Peyer's patch (tissue), 4 donors: ENCODE measurements at regions not wholly inside any gene's neighbourhood (a gene's known extent, or its start where the extent isn't known, plus 50 kb on each side); places are given as distances from the start of the nearest gene placed in this dataset.
"Not testable (repeated sequence)": the region's sequence is repeated elsewhere in the genome, so short reads cannot be mapped to it uniquely, and the experiment has no call there.

Experiments
- DNase-seq, 3 donors: peaks; one replicate each; pipeline ENCODE4 v3.0.0-alpha.2; 2017 to 2019
- H3K27ac ChIP-seq, 4 donors: fragments of 200-600 bp; sonication (generic); one replicate each; pipeline ENCODE4 v1.5.1; 2016 to 2019
- H3K27me3 ChIP-seq, 2 donors: fragments of 200-600 bp; sonication (generic); one replicate each; pipeline ENCODE4 v1.5.1; 2019
- H3K36me3 ChIP-seq, 3 donors: fragments of 200-600 bp; sonication (generic); one replicate each; pipeline ENCODE4 v1.5.1; 2016 to 2019
- H3K4me1 ChIP-seq, 4 donors: fragments of 200-600 bp; sonication (generic); one replicate each; pipeline ENCODE4 v1.5.1; 2016 to 2019
- H3K4me3 ChIP-seq, 4 donors: fragments of 200-600 bp; sonication (generic); 1 replicate in 3 of 4; 2 replicates in 1 of 4; pipeline ENCODE4 v1.5.1; 2016 to 2019; ENCODE audit warnings: mild to moderate bottlenecking in 1 of 4
- H3K9me3 ChIP-seq, 4 donors: fragments of 200-600 bp; sonication (generic); one replicate each; pipeline ENCODE4 v1.5.1; 2016 to 2019; ENCODE audit warnings: mild to moderate bottlenecking in 1 of 4
- POLR2A ChIP-seq, 2 donors: fragments of 450-650 bp; IDR thresholded peaks; one replicate each; pipeline ENCODE4 v1.5.1; 2017; ENCODE audit warnings: antibody characterized with exemption in 2 of 2, mild to moderate bottlenecking in 2 of 2, moderate library complexity in 2 of 2
- TF ChIP-seq, protein P1 (sequence below), 6 experiments: fragments of 450-650 bp in 4 of 6; fragments of 200-600 bp in 2 of 6; sonication (generic) in 1 of 6; IDR thresholded peaks; one replicate each; pipeline ENCODE4 v1.5.1; 2017 to 2019; ENCODE audit warnings: antibody characterized with exemption in 6 of 6, mild to moderate bottlenecking in 3 of 6, moderate library complexity in 1 of 6

DNA sequence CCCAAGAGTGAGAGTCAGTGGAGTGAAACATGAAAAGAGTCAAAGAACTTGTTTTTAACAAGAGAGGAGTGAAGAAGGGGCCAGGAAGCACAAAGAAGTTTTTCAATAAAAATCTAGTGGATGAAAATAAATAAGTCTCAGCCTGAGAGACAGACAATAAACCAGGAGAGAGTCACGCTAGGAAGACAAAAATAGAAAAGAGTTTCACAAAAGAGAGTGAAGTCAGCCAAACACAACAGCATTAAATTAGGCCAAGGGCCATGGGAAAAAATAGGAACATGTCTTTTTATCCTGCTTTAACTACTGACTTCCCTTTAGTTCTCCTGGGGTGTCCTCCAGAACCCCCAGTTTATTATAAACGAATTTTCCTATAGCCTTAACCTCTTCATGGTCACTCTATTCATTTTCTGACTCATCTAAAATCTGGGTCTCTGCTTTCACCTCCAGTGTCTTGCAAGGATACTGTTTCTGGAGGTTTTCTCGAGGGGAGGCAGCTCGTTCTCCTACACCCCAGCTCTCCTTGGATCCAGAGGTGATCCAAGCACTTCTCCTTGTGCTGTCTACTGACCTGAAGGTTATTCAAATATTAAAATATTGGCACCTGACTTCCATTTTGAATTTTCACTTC, 571.5 kb upstream of the PPP2R3A start:
- TF ChIP-seq, protein P1, sequence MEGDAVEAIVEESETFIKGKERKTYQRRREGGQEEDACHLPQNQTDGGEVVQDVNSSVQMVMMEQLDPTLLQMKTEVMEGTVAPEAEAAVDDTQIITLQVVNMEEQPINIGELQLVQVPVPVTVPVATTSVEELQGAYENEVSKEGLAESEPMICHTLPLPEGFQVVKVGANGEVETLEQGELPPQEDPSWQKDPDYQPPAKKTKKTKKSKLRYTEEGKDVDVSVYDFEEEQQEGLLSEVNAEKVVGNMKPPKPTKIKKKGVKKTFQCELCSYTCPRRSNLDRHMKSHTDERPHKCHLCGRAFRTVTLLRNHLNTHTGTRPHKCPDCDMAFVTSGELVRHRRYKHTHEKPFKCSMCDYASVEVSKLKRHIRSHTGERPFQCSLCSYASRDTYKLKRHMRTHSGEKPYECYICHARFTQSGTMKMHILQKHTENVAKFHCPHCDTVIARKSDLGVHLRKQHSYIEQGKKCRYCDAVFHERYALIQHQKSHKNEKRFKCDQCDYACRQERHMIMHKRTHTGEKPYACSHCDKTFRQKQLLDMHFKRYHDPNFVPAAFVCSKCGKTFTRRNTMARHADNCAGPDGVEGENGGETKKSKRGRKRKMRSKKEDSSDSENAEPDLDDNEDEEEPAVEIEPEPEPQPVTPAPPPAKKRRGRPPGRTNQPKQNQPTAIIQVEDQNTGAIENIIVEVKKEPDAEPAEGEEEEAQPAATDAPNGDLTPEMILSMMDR (IDR thresholded peaks at IDR 0.05), result no peak
- no peak for TF ChIP-seq POLR2A (IDR thresholded peaks at IDR 0.05)
- Histone ChIP-seq H3K27me3 (no peaks in the 10 kb centered on the region), H3K9me3 (peaks cover 0 to 4% (median 1%) of the 10 kb centered on the region in 4 donors), H3K4me1 (no peaks in the 10 kb centered on the region), H3K4me3 (no peak overlapping the region), H3K36me3 (no peaks in the 10 kb centered on the region), H3K27ac (no peak overlapping the region)
- DNase-seq, result no peak

DNA sequence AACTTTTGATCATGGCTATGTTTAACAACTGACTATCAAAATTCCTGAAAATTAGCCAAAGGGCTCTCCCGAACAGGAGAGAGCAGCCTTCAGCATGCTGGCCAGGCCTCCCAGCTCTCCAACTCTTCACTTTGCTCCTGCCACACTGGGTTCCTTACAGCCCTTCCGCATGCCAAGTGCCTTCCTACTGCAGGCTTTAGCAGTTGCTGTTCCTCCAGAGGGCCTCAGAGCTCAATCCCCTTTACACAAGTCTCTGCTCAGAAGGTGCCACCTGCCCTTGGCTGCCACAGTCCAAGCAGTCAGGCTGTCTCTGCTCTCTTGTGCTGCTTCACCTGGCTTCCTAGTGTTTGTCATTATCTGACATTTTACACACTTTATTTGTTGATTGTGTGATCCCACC, 553.1 kb upstream of the PPP2R3A start:
- no peaks in the 10 kb centered on the region for H3K27me3 ChIP-seq
- H3K4me3 ChIP-seq, result no peak overlapping the region
- TF ChIP-seq, protein P1 (IDR thresholded peaks at IDR 0.05), result no peak
- TF ChIP-seq POLR2A (IDR thresholded peaks at IDR 0.05), result no peak
- H3K27ac ChIP-seq, result no peak overlapping the region
- no peak for DNase-seq
- no peaks in the 10 kb centered on the region for H3K9me3 ChIP-seq
- no peaks in the 10 kb centered on the region for H3K36me3 ChIP-seq
- H3K4me1 ChIP-seq, result no peaks in the 10 kb centered on the region

DNA sequence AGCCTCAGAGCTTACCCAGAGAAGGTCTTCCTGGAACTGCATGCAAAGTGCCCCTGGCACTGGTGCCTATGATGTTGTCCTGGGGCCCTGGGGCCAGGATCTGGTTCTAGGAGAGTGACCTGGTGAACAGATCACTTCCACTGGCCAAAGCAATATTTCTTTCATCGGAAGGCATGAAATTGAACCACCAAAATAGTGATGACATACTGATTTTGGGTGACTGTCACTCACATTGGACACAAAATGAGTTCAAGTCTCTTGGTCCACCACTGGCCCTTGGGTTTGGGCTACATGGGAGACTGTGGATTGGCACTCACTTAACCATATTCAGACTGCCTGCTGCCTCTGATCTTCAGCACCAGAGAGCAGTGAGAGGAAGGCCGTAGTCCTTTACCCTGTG, 549.3 kb upstream of the PPP2R3A start:
- Histone ChIP-seq H3K27ac (no peak overlapping the region), H3K4me1 (no peaks in the 10 kb centered on the region), H3K9me3 (no peaks in the 10 kb centered on the region), H3K27me3 (no peaks in the 10 kb centered on the region), H3K36me3 (no peaks in the 10 kb centered on the region), H3K4me3 (no peak overlapping the region)
- TF ChIP-seq, protein P1 (IDR thresholded peaks at IDR 0.05), result no peak
- no peak for TF ChIP-seq POLR2A (IDR thresholded peaks at IDR 0.05)
- DNase-seq, result no peak

DNA sequence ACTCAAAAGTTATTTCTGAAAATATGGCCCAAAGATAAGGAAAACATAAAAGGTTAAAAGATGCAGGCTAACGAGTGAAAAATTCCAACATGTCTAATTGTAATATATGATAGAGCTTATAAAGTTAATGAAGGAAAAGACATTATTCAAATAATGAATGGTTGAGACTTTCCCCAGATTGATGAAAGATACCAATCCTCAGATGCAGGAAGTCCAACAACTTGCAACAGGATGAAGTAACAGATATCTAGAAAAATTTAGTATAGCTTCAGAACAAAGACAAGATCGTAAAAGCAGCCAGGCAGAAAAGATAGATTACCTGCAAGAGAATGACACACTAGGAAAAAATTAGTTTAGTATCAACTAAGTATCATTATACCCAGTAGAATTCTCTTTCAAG, 546.4 kb upstream of the PPP2R3A start:
- no peak overlapping the region for H3K27ac ChIP-seq
- TF ChIP-seq, protein P1 (IDR thresholded peaks at IDR 0.05), result no peak
- TF ChIP-seq POLR2A (IDR thresholded peaks at IDR 0.05), result no peak
- no peaks in the 10 kb centered on the region for H3K27me3 ChIP-seq
- H3K9me3 ChIP-seq, result no peaks in the 10 kb centered on the region
- no peak overlapping the region for H3K4me3 ChIP-seq
- no peaks in the 10 kb centered on the region for H3K36me3 ChIP-seq
- DNase-seq, result no peak
- H3K4me1 ChIP-seq, result no peaks in the 10 kb centered on the region

DNA sequence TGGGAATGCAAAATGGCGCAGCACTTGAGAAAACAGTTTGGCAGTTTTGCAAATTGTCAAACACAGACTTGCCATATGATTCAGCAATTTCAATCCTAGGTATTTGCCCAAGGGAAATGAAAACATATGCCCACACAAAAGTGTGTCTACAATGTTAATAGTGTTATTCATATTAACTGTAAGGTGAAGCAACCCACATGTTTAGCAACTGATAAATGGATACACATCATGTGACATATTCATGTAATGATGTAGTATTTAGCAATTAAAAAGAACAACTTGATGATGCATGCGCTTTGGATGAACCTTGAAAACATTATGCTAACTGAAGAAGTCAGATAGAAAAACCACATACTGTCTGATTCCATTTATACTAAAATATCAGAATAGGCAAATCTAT, 539.0 kb upstream of the PPP2R3A start:
- TF ChIP-seq, protein P1 (IDR thresholded peaks at IDR 0.05), result no peak
- no peak for TF ChIP-seq POLR2A (IDR thresholded peaks at IDR 0.05)
- DNase-seq, result no peak
- no peaks in the 10 kb centered on the region for H3K36me3 ChIP-seq
- H3K4me1 ChIP-seq, result no peaks in the 10 kb centered on the region
- no peak overlapping the region for H3K4me3 ChIP-seq
- no peaks in the 10 kb centered on the region for H3K27me3 ChIP-seq
- H3K27ac ChIP-seq, result no peak overlapping the region
- no peaks in the 10 kb centered on the region for H3K9me3 ChIP-seq

DNA sequence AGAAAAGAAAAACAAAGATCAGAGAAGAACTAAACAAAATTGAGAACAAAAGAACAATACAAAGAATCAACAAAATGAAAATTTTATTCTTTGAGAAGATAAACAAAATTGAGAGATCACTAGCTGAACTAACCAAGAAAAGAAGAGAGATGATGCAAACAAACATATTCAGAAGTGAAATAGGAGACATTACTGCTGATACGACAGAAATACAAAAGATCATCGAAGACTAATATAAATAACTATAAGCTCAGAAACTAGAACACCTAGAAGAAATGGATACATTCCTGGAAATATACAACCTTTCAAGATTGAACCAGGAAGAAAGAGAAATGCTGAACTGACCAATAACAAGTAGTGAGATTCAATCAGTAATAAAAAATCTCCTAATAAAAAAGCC, 533.1 kb upstream of the PPP2R3A start:
- no peak for DNase-seq
- H3K4me3 ChIP-seq, result no peak overlapping the region
- no peak for TF ChIP-seq POLR2A (IDR thresholded peaks at IDR 0.05)
- TF ChIP-seq, protein P1 (IDR thresholded peaks at IDR 0.05), result no peak
- no peaks in the 10 kb centered on the region for H3K36me3 ChIP-seq
- H3K27ac ChIP-seq, result no peak overlapping the region
- no peaks in the 10 kb centered on the region for H3K4me1 ChIP-seq
- H3K9me3 ChIP-seq, result no peaks in the 10 kb centered on the region
- no peaks in the 10 kb centered on the region for H3K27me3 ChIP-seq

DNA sequence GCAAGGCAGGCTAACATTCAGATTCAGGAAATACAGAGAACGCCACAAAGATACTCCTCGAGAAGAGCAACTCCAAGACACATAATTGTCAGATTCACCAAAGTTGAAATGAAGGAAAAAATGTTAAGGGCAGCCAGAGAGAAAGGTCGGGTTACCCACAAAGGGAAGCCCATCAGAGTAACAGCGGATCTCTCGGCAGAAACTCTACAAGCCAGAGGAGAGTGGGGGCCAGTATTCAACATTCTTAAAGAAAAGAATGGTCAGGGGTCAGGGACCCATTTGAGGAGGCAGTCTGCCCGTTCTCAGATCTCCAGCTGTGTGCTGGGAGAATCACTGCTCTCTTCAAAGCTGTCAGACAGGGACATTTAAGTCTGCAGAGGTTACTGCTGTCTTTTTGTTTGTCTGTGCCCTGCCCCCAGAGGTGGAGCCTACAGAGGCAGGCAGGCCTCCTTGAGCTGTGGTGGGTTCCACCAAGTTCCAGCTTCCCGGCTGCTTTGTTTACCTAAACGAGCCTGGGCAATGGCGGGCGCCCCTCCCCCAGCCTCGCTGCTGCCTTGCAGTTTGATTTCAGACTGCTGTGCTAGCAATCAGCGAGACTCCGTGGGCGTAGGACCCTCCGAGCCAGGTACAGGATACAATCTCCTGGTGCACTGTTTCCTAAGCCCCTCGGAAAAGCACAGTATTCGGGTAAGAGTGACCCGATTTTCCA, 526.5 kb upstream of the PPP2R3A start:
- not testable (repeated sequence) for H3K27me3 ChIP-seq, DNase-seq, H3K9me3 ChIP-seq, H3K27ac ChIP-seq, H3K4me1 ChIP-seq, H3K36me3 ChIP-seq, H3K4me3 ChIP-seq

DNA sequence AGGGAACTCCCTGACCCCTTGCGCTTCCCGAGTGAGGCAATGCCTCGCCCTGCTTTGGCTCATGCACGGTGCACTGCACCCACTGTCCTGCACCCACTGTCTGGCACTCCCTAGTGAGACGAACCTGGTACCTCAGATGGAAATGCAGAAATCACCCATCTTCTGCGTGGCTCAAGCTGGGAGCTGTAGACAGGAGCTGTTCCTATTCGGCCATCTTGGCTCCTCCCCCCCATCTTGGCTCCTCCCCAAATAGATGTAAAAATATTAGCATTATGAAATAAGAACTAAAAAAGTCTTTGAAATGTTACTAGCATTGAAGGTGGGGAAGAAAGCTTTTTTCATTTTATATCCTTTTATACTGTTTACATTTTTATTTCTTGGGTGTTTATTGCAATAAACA, 525.9 kb upstream of the PPP2R3A start:
- H3K9me3 ChIP-seq, DNase-seq: not testable (repeated sequence)

More for the DNA sequence above, 525.9 kb upstream of the PPP2R3A start:
- H3K27me3 ChIP-seq, H3K27ac ChIP-seq, H3K4me3 ChIP-seq, H3K4me1 ChIP-seq, H3K36me3 ChIP-seq: not testable (repeated sequence)
